PFSK-1 (cell line): ENCODE measurements at regions not wholly inside any gene's neighbourhood (a gene's known extent, or its start where the extent isn't known, plus 50 kb on each side); places are given as distances from the start of the nearest gene placed in this dataset.

Source experiments
- FOXP2 ChIP-seq: optimal IDR thresholded peaks from 2 replicates; pipeline ENCODE3; 2011; ENCODE audit warnings: borderline replicate concordance, control low read depth, inconsistent platforms; ENCODE audit not compliant: insufficient read depth; ENCODE audit errors: extremely low read length, extremely low read depth
- POLR2AphosphoS5 ChIP-seq: IDR thresholded peaks from 2 replicates; pipeline ENCODE4 v1.6.1; 2012; ENCODE audit warnings: low read depth, mild to moderate bottlenecking, control low read depth, low read length, moderate library complexity
- SIN3A ChIP-seq: IDR thresholded peaks from 2 replicates; pipeline ENCODE4 v1.6.1; 2012; ENCODE audit warnings: mild to moderate bottlenecking, low read length, moderate library complexity, borderline replicate concordance; ENCODE audit not compliant: insufficient read depth
- TAF1 ChIP-seq: IDR thresholded peaks from 2 replicates; pipeline ENCODE4 v1.6.1; 2012; ENCODE audit warnings: low read length, control low read depth, borderline replicate concordance; ENCODE audit not compliant: insufficient read depth
- TF ChIP-seq, protein P1 (sequence below), 2 experiments: IDR thresholded peaks; 2 replicates each; pipeline versions ENCODE4 v1.6.1 to v1.8.0; 2011 to 2012; ENCODE audit warnings: low read depth in 2 of 2, low read length in 2 of 2, control low read depth in 1 of 2, inconsistent platforms in 1 of 2, mild to moderate bottlenecking in 1 of 2, moderate library complexity in 1 of 2; ENCODE audit not compliant: insufficient read depth in 1 of 2

DNA sequence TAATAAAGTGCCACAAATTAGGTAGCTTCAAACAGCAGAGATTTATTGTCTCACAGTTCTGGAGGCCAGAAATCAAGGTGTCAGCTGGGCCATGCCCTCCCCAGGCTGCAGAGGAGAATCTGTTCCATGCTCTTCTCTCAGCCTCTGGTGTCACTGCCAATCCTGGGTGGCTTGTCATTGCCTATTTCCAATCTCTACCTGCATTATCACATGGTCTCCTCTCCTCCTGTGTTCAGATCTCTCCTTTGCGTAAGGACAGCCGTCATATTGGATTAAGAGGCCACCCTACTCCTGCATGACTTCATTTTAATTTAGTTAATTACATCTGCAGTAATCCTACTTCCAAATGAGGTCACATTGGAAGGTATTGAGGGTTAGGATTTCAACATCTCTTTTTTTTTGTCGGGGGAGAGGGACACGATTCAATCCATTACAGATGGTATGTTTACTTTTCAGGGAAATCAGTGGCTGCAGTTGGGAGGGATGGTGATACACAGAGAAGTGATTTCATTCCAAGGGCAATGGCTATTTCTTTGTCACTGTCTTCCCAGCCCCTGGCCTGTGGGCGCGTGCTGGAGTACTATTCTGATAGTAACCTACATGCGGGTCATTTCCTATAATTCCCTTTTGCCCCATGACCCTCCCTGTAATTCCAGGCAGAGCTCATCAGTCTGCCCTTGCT lies 169.4 kb downstream of the MINAR1 start:
- no peak for TF ChIP-seq FOXP2
- TF ChIP-seq TAF1: no peak
- no peak for TF ChIP-seq SIN3A
- no peak for TF ChIP-seq POLR2AphosphoS5
- TF ChIP-seq, protein P1, sequence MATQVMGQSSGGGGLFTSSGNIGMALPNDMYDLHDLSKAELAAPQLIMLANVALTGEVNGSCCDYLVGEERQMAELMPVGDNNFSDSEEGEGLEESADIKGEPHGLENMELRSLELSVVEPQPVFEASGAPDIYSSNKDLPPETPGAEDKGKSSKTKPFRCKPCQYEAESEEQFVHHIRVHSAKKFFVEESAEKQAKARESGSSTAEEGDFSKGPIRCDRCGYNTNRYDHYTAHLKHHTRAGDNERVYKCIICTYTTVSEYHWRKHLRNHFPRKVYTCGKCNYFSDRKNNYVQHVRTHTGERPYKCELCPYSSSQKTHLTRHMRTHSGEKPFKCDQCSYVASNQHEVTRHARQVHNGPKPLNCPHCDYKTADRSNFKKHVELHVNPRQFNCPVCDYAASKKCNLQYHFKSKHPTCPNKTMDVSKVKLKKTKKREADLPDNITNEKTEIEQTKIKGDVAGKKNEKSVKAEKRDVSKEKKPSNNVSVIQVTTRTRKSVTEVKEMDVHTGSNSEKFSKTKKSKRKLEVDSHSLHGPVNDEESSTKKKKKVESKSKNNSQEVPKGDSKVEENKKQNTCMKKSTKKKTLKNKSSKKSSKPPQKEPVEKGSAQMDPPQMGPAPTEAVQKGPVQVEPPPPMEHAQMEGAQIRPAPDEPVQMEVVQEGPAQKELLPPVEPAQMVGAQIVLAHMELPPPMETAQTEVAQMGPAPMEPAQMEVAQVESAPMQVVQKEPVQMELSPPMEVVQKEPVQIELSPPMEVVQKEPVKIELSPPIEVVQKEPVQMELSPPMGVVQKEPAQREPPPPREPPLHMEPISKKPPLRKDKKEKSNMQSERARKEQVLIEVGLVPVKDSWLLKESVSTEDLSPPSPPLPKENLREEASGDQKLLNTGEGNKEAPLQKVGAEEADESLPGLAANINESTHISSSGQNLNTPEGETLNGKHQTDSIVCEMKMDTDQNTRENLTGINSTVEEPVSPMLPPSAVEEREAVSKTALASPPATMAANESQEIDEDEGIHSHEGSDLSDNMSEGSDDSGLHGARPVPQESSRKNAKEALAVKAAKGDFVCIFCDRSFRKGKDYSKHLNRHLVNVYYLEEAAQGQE (IDR thresholded peaks at IDR 0.05; ENCODE audit: insufficient read depth in 1 of 2, low read depth in 2 of 2, low read length in 2 of 2): no peak

DNA sequence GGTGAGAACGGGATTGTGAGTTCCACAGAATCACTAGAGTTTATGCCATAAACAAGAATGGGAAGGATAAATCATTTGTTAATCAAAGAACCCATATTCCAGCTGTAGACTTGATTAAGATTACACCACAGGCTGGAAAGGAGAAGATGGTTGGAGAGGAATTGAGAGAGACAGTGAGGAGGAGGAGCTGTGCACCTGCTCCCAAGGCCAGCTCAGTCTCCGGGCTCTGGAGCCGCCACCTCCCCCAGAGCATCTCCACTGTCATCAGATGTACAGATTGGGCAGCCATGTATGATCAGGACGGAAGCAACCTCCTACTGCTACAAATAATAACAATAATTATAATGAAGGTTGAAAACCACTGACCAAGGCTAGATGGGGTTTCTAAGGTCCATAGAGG lies 170.0 kb downstream of the MINAR1 start:
- no peak for TF ChIP-seq SIN3A
- no peak for TF ChIP-seq FOXP2
- no peak for TF ChIP-seq POLR2AphosphoS5
- TF ChIP-seq, protein P1 (IDR thresholded peaks at IDR 0.05; ENCODE audit: insufficient read depth in 1 of 2, low read depth in 2 of 2, low read length in 2 of 2): no peak
- no peak for TF ChIP-seq TAF1

DNA sequence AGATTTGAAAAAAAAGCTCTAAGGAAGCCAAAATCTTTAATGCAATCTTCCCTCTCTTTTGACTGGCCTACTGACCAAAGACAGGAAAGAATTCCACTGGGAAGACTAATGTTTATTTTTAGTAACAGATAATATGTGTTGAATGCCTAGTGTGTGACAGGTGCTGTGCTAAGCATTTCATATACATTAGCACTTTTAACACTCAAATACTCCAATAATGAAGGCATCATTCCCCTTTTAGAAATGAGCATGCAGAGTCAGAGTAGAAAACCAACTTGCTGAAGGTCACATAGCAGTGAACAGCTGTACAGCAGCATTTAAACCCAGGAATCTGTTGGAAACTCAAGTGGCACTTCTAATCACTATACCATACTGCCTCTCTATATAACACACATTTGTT lies 170.6 kb downstream of the MINAR1 start:
- TF ChIP-seq FOXP2 (no peak), SIN3A (no peak), TAF1 (no peak), POLR2AphosphoS5 (no peak)
- TF ChIP-seq, protein P1 (IDR thresholded peaks at IDR 0.05; ENCODE audit: insufficient read depth in 1 of 2, low read depth in 2 of 2, low read length in 2 of 2): no peak

DNA sequence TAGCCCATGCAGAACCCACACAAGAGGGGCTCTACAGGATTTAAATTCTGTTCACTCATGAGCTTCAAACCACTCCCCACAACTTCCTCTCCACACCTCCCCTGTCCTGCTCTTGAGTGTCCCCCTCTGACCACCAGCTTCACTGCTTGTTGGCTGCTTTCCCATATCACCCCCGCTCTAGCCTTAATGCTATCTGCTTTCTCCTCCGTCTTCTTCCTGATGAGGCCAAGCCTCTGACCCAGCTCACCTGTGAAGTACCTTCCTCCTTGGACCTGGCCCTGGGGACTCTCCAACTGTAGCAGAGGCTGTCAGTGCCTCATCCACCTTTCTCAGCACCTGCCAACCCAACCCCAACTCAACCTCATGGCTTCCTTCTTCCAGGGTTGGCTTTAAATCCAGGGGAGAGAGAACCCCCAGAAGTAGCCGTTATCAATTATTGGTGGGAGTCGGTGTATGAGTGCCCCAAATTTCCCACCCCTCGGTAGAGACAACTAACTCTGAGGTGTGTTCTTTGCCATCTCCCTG lies 174.8 kb downstream of the MINAR1 start:
- no peak for TF ChIP-seq POLR2AphosphoS5
- TF ChIP-seq TAF1: no peak
- TF ChIP-seq SIN3A: no peak
- TF ChIP-seq FOXP2: no peak
- TF ChIP-seq, protein P1 (IDR thresholded peaks at IDR 0.05; ENCODE audit: insufficient read depth in 1 of 2, low read depth in 2 of 2, low read length in 2 of 2): no peak
